ENCODE measurements at regions not wholly inside any gene's neighbourhood (a gene's known extent, or its start where the extent isn't known, plus 50 kb on each side); places are given as distances from the start of the nearest gene placed in this dataset.

GRCh38 chr4:120432301-120432860 lies 365.7 kb upstream of the MAD2L1 start:
- H3K9me3 Mint-ChIP-seq = no peaks in the 10 kb centered on the region
- Histone ChIP-seq H4K8ac (replicated peaks; ENCODE audit: insufficient read length, low read depth, low read length) (no peak overlapping the region), H3K18ac (ENCODE audit: insufficient read length, low read depth, low read length) (no peak overlapping the region), H4K91ac (ENCODE audit: insufficient read length, low read depth, low read length) (no peak overlapping the region), H3K4ac (ENCODE audit: low read depth, low read length) (no peak overlapping the region), H3K23ac (ENCODE audit: insufficient read length, low read depth, low read length) (no peak overlapping the region), H3K4me1 (ENCODE audit: insufficient read depth, low read length) (no peaks in the 10 kb centered on the region), H3K14ac (ENCODE audit: insufficient read depth, low read length) (no peak overlapping the region), H3K79me2 (ENCODE audit: insufficient read depth, low read length) (no peaks in the 10 kb centered on the region), H2AFZ (ENCODE audit: low read length) (no peak overlapping the region), H3K9me3 (ENCODE audit: control insufficient read depth, low read depth, low read length) (no peaks in the 10 kb centered on the region), H3K4me2 (ENCODE audit: insufficient read depth, insufficient read length, low read length) (no peak overlapping the region), H2BK120ac (ENCODE audit: low read depth, low read length, poor library complexity, severe bottlenecking) (no peak overlapping the region), H3K79me1 (ENCODE audit: insufficient read depth, low read depth, low read length, poor library complexity, severe bottlenecking) (no peaks in the 10 kb centered on the region), H2AK5ac (ENCODE audit: insufficient read length, low read length) (no peak overlapping the region), H2BK20ac (ENCODE audit: low read depth, low read length, poor library complexity, severe bottlenecking) (no peak overlapping the region), H4K5ac (ENCODE audit: insufficient read length, low read depth, low read length) (no peak overlapping the region), H2BK5ac (ENCODE audit: insufficient read length, low read length) (no peak overlapping the region), H3T11ph (ENCODE audit: low read length) (no peak overlapping the region), H2BK15ac (ENCODE audit: low read depth, low read length) (no peak overlapping the region), H3K9ac (ENCODE audit: extremely low read depth, insufficient read length, low read length) (no peak overlapping the region), H3K23me2 (ENCODE audit: insufficient read length, low read depth, low read length, poor library complexity, severe bottlenecking) (no peaks in the 10 kb centered on the region), H2BK12ac (ENCODE audit: insufficient read length, low read depth, low read length) (no peak overlapping the region), H4K20me1 (ENCODE audit: control insufficient read depth, insufficient read depth, insufficient read length) (no peaks in the 10 kb centered on the region), H3K56ac (ENCODE audit: insufficient read length, low read depth, low read length) (no peak overlapping the region), H3K27me3 (ENCODE audit: insufficient read depth, low read length) (no peaks in the 10 kb centered on the region), H3K27ac (ENCODE audit: insufficient read length, low read depth, low read length) (no peak overlapping the region)
- peaks cover 5 to 7% of the 10 kb centered on the region in 2 experiments for H3K4me1 Mint-ChIP-seq
- no peak overlapping the region for H3K27ac Mint-ChIP-seq
- no peak for TF ChIP-seq CTCF (conservative IDR thresholded peaks at IDR 0.05)
- no peak for DNase-seq
- no peaks in the 10 kb centered on the region for H3K27me3 Mint-ChIP-seq (ENCODE audit: low read depth)
- no peak overlapping the region for H3K4me3 Mint-ChIP-seq
- no CpG with 5 or more reads among the region's 3 CpGs for WGBS (ENCODE audit: extremely low coverage, insufficient read length, low lambda C conversion rate)
- no peaks in the 10 kb centered on the region for H3K36me3 Mint-ChIP-seq (ENCODE audit: insufficient read depth in 1 of 3, low read depth in 3 of 3)

Measured in H9 (cell line).